Activated CD4-positive, alpha-beta T cell treated with anti-CD3 and anti-CD28 coated beads for 36 hours (primary cell): ENCODE measurements at regions not wholly inside any gene's neighbourhood (a gene's known extent, or its start where the extent isn't known, plus 50 kb on each side); places are given as distances from the start of the nearest gene placed in this dataset.

Experiments
- ATAC-seq: fragments of 200-7000 bp; cut with Tn5 transposase; one replicate; pipeline ENCODE4 v1.10.0; 2021; ENCODE audit warnings: mild to moderate bottlenecking, moderate library complexity
- CTCF ChIA-PET: fragments of 350-600 bp; sonication (Branson Sonifier 250); formaldehyde crosslinking; loops from one replicate; lab custom pipeline; 2021; ENCODE audit warnings: antibody characterized with exemption; lab: Charles Lee
- POLR2A ChIA-PET: fragments of 350-600 bp; sonication (Branson Sonifier 250); formaldehyde crosslinking; loops from one replicate; lab custom pipeline; 2021; ENCODE audit warnings: antibody characterized with exemption, inconsistent platforms; lab: Charles Lee
- DNase-seq: peaks from one replicate; pipeline ENCODE4 v3.0.0-alpha.2; 2020
- H3K27ac Mint-ChIP-seq: one replicate; pipeline ENCODE4 v1.8.0; 2021; ENCODE audit warnings: mixed read lengths
- H3K27me3 Mint-ChIP-seq: one replicate; pipeline ENCODE4 v1.8.0; 2021; ENCODE audit warnings: mixed read lengths
- H3K36me3 Mint-ChIP-seq: one replicate; pipeline ENCODE4 v1.8.0; 2021; ENCODE audit warnings: low read depth, mixed read lengths
- H3K4me1 Mint-ChIP-seq: one replicate; pipeline ENCODE4 v1.8.0; 2021; ENCODE audit warnings: mixed read lengths
- H3K4me3 Mint-ChIP-seq: one replicate; pipeline ENCODE4 v1.8.0; 2021; ENCODE audit warnings: mild to moderate bottlenecking, moderate library complexity, mixed read lengths
- H3K9me3 Mint-ChIP-seq: one replicate; pipeline ENCODE4 v1.8.0; 2021; ENCODE audit warnings: low read depth, mixed read lengths
- intact Hi-C, 2 experiments: fragments of 100-400 bp; cut with DNase I in 1 of 2; cut with micrococcal nuclease in 1 of 2; formaldehyde crosslinking; loops; one replicate each; pipeline versions ENCODE4 v1.14.2 to v1.15.1; 2022 to 2024; cut with DNase I, micrococcal nuclease

GRCh38 chr2:211127501-211127900, 571.1 kb downstream of the CPS1 start:
- H3K27me3 Mint-ChIP-seq = no peaks in the 10 kb centered on the region

GRCh38 chr2:211128287-211128686, 571.9 kb downstream of the CPS1 start:
- Mint-ChIP-seq H3K9me3 (no peaks in the 10 kb centered on the region), H3K36me3 (no peaks in the 10 kb centered on the region), H3K27ac (no peak overlapping the region), H3K27me3 (no peaks in the 10 kb centered on the region), H3K4me3 (no peak overlapping the region), H3K4me1 (no peaks in the 10 kb centered on the region)
- POLR2A ChIA-PET = no interaction called here
- DNase-seq (no peak), ATAC-seq (no peak)
- intact Hi-C loops = no loop called here
- CTCF ChIA-PET = interaction anchor here (0.6 to 1.3 kb wide), 2 partner anchors 11 to 628 kb away, joined by 3 read pairs; no protein-coding TSS in a partner anchor

More at GRCh38 chr2:211127501-211127900, 571.1 kb downstream of the CPS1 start:
- H3K9me3 Mint-ChIP-seq = no peaks in the 10 kb centered on the region
- no peaks in the 10 kb centered on the region for H3K4me1 Mint-ChIP-seq
- H3K36me3 Mint-ChIP-seq = no peaks in the 10 kb centered on the region
- intact Hi-C loops = no loop called here
- no peak overlapping the region for H3K27ac Mint-ChIP-seq
- CTCF ChIA-PET = interaction anchor here (0.6 to 1.6 kb wide), 3 partner anchors 10 to 627 kb away, joined by 3 to 4 read pairs (median 3); no protein-coding TSS in a partner anchor
- POLR2A ChIA-PET = no interaction called here
- H3K4me3 Mint-ChIP-seq = no peak overlapping the region
- no peak for ATAC-seq
- no peak for DNase-seq

GRCh38 chr2:211129798-211130197, 573.4 kb downstream of the CPS1 start:
- intact Hi-C loops = no loop called here
- CTCF ChIA-PET = no interaction called here
- H3K4me1 Mint-ChIP-seq = no peaks in the 10 kb centered on the region
- no peak for DNase-seq
- no peaks in the 10 kb centered on the region for H3K9me3 Mint-ChIP-seq
- no peaks in the 10 kb centered on the region for H3K36me3 Mint-ChIP-seq
- no peak overlapping the region for H3K4me3 Mint-ChIP-seq
- H3K27ac Mint-ChIP-seq = no peak overlapping the region
- ATAC-seq = no peak
- H3K27me3 Mint-ChIP-seq = no peaks in the 10 kb centered on the region
- POLR2A ChIA-PET = no interaction called here

GRCh38 chr2:211132046-211132445, 575.6 kb downstream of the CPS1 start:
- Mint-ChIP-seq H3K4me3 (no peak overlapping the region), H3K9me3 (no peaks in the 10 kb centered on the region), H3K36me3 (no peaks in the 10 kb centered on the region), H3K27ac (no peak overlapping the region), H3K27me3 (no peaks in the 10 kb centered on the region), H3K4me1 (no peaks in the 10 kb centered on the region)
- ATAC-seq (no peak), DNase-seq (no peak)
- ChIA-PET POLR2A (no interaction called here), CTCF (no interaction called here)
- intact Hi-C loops = no loop called here

- Mint-ChIP-seq H3K27ac (no peak overlapping the region), H3K9me3 (no peaks in the 10 kb centered on the region), H3K27me3 (no peaks in the 10 kb centered on the region), H3K4me3 (no peak overlapping the region), H3K36me3 (no peaks in the 10 kb centered on the region), H3K4me1 (no peaks in the 10 kb centered on the region)
- CTCF ChIA-PET = no interaction called here
- ATAC-seq (no peak), DNase-seq (no peak)
- intact Hi-C loops = no loop called here
- POLR2A ChIA-PET = no interaction called here
These were observed 576.2 kb downstream of the CPS1 start for GRCh38 chr2:211132573-211132972.

- no peak for DNase-seq
- H3K4me1 Mint-ChIP-seq = no peaks in the 10 kb centered on the region
- intact Hi-C loops = no loop called here
- POLR2A ChIA-PET = no interaction called here
- H3K36me3 Mint-ChIP-seq = no peaks in the 10 kb centered on the region
- H3K9me3 Mint-ChIP-seq = peaks cover 2% of the 10 kb centered on the region
- no peaks in the 10 kb centered on the region for H3K27me3 Mint-ChIP-seq
- CTCF ChIA-PET = no interaction called here
- H3K4me3 Mint-ChIP-seq = no peak overlapping the region
- no peak for ATAC-seq
- no peak overlapping the region for H3K27ac Mint-ChIP-seq
These were observed 577.4 kb downstream of the CPS1 start for GRCh38 chr2:211133766-211134165.

GRCh38 chr2:211138551-211138950, 582.2 kb downstream of the CPS1 start:
- DNase-seq = no peak
- intact Hi-C loops = no loop called here
- no peaks in the 10 kb centered on the region for H3K27me3 Mint-ChIP-seq
- H3K9me3 Mint-ChIP-seq = peaks cover 2% of the 10 kb centered on the region
- ATAC-seq = no peak
- no peak overlapping the region for H3K4me3 Mint-ChIP-seq
- no peak overlapping the region for H3K27ac Mint-ChIP-seq
- POLR2A ChIA-PET = no interaction called here
- CTCF ChIA-PET = no interaction called here
- no peaks in the 10 kb centered on the region for H3K36me3 Mint-ChIP-seq
- no peaks in the 10 kb centered on the region for H3K4me1 Mint-ChIP-seq

- Mint-ChIP-seq H3K9me3 (peaks cover 7% of the 10 kb centered on the region), H3K4me3 (no peak overlapping the region), H3K36me3 (no peaks in the 10 kb centered on the region), H3K27ac (no peak overlapping the region), H3K4me1 (no peaks in the 10 kb centered on the region), H3K27me3 (no peaks in the 10 kb centered on the region)
- intact Hi-C loops = no loop called here
- ChIA-PET POLR2A (no interaction called here), CTCF (no interaction called here)
- DNase-seq (no peak), ATAC-seq (no peak)
These were observed 585.2 kb downstream of the CPS1 start for GRCh38 chr2:211141646-211142045.

GRCh38 chr2:211144078-211144477, 587.7 kb downstream of the CPS1 start:
- DNase-seq (no peak), ATAC-seq (no peak)
- Mint-ChIP-seq H3K4me3 (no peak overlapping the region), H3K36me3 (no peaks in the 10 kb centered on the region), H3K27ac (no peak overlapping the region), H3K9me3 (peaks cover 4% of the 10 kb centered on the region), H3K27me3 (no peaks in the 10 kb centered on the region), H3K4me1 (no peaks in the 10 kb centered on the region)
- intact Hi-C loops = no loop called here
- POLR2A ChIA-PET = no interaction called here
- CTCF ChIA-PET = no interaction called here

- H3K4me1 Mint-ChIP-seq = no peaks in the 10 kb centered on the region
- H3K36me3 Mint-ChIP-seq = no peaks in the 10 kb centered on the region
- H3K27me3 Mint-ChIP-seq = no peaks in the 10 kb centered on the region
- POLR2A ChIA-PET = no interaction called here
- H3K9me3 Mint-ChIP-seq = peaks cover 4% of the 10 kb centered on the region
- ATAC-seq (no peak), DNase-seq (no peak)
- H3K4me3 Mint-ChIP-seq = no peak overlapping the region
- intact Hi-C loops = loop anchor here in 1 of 2 experiments (5.0 kb wide), 1 partner anchor 1188 kb away; no protein-coding TSS in a partner anchor
- CTCF ChIA-PET = no interaction called here
- no peak overlapping the region for H3K27ac Mint-ChIP-seq
These were observed 588.7 kb downstream of the CPS1 start for GRCh38 chr2:211144974-211145665.

GRCh38 chr2:211149731-211150130, 593.3 kb downstream of the CPS1 start:
- intact Hi-C loops = loop anchor here in 1 of 2 experiments (5.0 to 10.0 kb wide), 2 partner anchors 705 to 1192 kb away; no protein-coding TSS in a partner anchor
- Mint-ChIP-seq H3K4me3 (no peak overlapping the region), H3K9me3 (peaks cover 2% of the 10 kb centered on the region), H3K4me1 (no peaks in the 10 kb centered on the region), H3K36me3 (no peaks in the 10 kb centered on the region), H3K27me3 (no peaks in the 10 kb centered on the region), H3K27ac (no peak overlapping the region)
- DNase-seq (no peak), ATAC-seq (no peak)
- ChIA-PET CTCF (interaction anchor here (0.6 to 1.4 kb wide), 2 partner anchors 10 to 1076 kb away, joined by 5 read pairs; no protein-coding TSS in a partner anchor), POLR2A (no interaction called here)

GRCh38 chr2:211157211-211157610, 600.8 kb downstream of the CPS1 start:
- ChIA-PET POLR2A (no interaction called here), CTCF (interaction anchor here (0.7 to 2.0 kb wide), 5 partner anchors 10 to 539 kb away, joined by 3 to 8 read pairs (median 4); no protein-coding TSS in a partner anchor)
- DNase-seq = no peak
- Mint-ChIP-seq H3K27ac (no peak overlapping the region), H3K4me1 (no peaks in the 10 kb centered on the region), H3K9me3 (no peaks in the 10 kb centered on the region), H3K36me3 (no peaks in the 10 kb centered on the region), H3K27me3 (peaks cover 2% of the 10 kb centered on the region), H3K4me3 (no peak overlapping the region)
- no peak for ATAC-seq
- intact Hi-C loops = loop anchor here in 1 of 2 experiments (1.0 to 10.0 kb wide), 3 partner anchors 72 to 712 kb away; no protein-coding TSS in a partner anchor
